IMR-90 (cell line): ENCODE measurements at regions not wholly inside any gene's neighbourhood (a gene's known extent, or its start where the extent isn't known, plus 50 kb on each side); places are given as distances from the start of the nearest gene placed in this dataset.

Source experiments
- ATAC-seq: fragments of 200-7000 bp; cut with Tn5 transposase; 2 replicates; pipeline ENCODE4 v1.9.1; 2020; ENCODE audit warnings: low read depth, mild to moderate bottlenecking, moderate library complexity
- BruUV-seq: library from RNA; stranded (reverse); fragments of 400-500 nt; replicated peaks from 2 replicates; lab custom pipeline; 2021; lab: Mats Ljungman, UMichigan
- CTCF ChIA-PET: fragments of 300-600 bp; formaldehyde crosslinking; extraction: SDS; loops from one replicate; lab custom pipeline; 2021; ENCODE audit warnings: antibody characterized with exemption; lab: Yijun Ruan, JAX
- POLR2A ChIA-PET: fragments of 300-600 bp; sonication (Branson Sonifier 250); formaldehyde crosslinking; loops from one replicate; lab custom pipeline; 2022; ENCODE audit warnings: antibody characterized with exemption; ENCODE audit not compliant: unreplicated experiment; lab: Charles Lee
- DNase-seq: peaks from one replicate; pipeline ENCODE4 v3.0.0; 2013
- H2AFZ ChIP-seq: replicated peaks from 2 replicates; pipeline ENCODE3; 2013; ENCODE audit warnings: low read length, mild to moderate bottlenecking; ENCODE audit not compliant: poor library complexity
- H2AK5ac ChIP-seq: 2 replicates; pipeline ENCODE4 v1.6.1; 2013; ENCODE audit warnings: low read depth, low read length, inconsistent platforms
- H2AK9ac ChIP-seq: replicated peaks from 2 replicates; pipeline ENCODE3; 2013; ENCODE audit warnings: mild to moderate bottlenecking, low read depth, low read length, moderate library complexity; ENCODE audit not compliant: poor library complexity
- H2BK120ac ChIP-seq: 2 replicates; pipeline ENCODE4 v1.6.1; 2013; ENCODE audit warnings: low read depth, low read length, inconsistent platforms
- H2BK15ac ChIP-seq: 3 replicates; pipeline ENCODE4 v1.6.1; 2013; ENCODE audit warnings: low read depth, low read length, inconsistent platforms
- H2BK20ac ChIP-seq: 2 replicates; pipeline ENCODE4 v1.6.1; 2013; ENCODE audit warnings: low read depth, mild to moderate bottlenecking, inconsistent platforms, low read length, moderate library complexity
- H2BK5ac ChIP-seq: 2 replicates; pipeline ENCODE4 v1.6.1; 2013; ENCODE audit warnings: mild to moderate bottlenecking, low read depth, low read length, inconsistent platforms; ENCODE audit not compliant: poor library complexity, severe bottlenecking
- H3K14ac ChIP-seq: replicated peaks from 2 replicates; pipeline ENCODE4 v1.6.1; 2013; ENCODE audit warnings: low read depth, low read length, inconsistent platforms
- H3K18ac ChIP-seq: 2 replicates; pipeline ENCODE4 v1.6.1; 2013; ENCODE audit warnings: low read depth, low read length, control low read depth
- H3K23ac ChIP-seq: 2 replicates; pipeline ENCODE4 v1.6.1; 2013; ENCODE audit warnings: low read depth, low read length, inconsistent platforms
- H3K27ac ChIP-seq: 2 replicates; pipeline ENCODE4 v1.5.1; 2013; ENCODE audit warnings: mild to moderate bottlenecking, control low read depth, low read length; ENCODE audit not compliant: insufficient read depth
- H3K27me3 ChIP-seq: 2 replicates; pipeline ENCODE4 v1.6.1; 2013; ENCODE audit warnings: low read length; ENCODE audit not compliant: control insufficient read depth, insufficient read depth
- H3K36me3 ChIP-seq: 2 replicates; pipeline ENCODE4 v1.6.1; 2013; ENCODE audit warnings: low read length, mixed read lengths; ENCODE audit not compliant: control insufficient read depth, insufficient read depth
- H3K4ac ChIP-seq: 2 replicates; pipeline ENCODE4 v1.6.1; 2013; ENCODE audit warnings: low read depth, low read length, inconsistent platforms
- H3K4me1 ChIP-seq: 2 replicates; pipeline ENCODE4 v1.6.1; 2013; ENCODE audit warnings: low read length, mixed read lengths; ENCODE audit not compliant: control insufficient read depth, insufficient read depth
- H3K4me2 ChIP-seq: 2 replicates; pipeline ENCODE4 v1.6.1; 2013; ENCODE audit warnings: low read depth, mild to moderate bottlenecking, control low read depth, low read length, moderate library complexity
- H3K4me3 ChIP-seq: 2 replicates; pipeline ENCODE4 v1.5.1; 2013; ENCODE audit warnings: low read depth, mild to moderate bottlenecking, control low read depth, low read length, moderate library complexity; ENCODE audit not compliant: insufficient read depth
- H3K56ac ChIP-seq: 2 replicates; pipeline ENCODE4 v1.6.1; 2013; ENCODE audit warnings: low read length, inconsistent platforms; ENCODE audit not compliant: insufficient read depth; ENCODE audit errors: extremely low read depth
- H3K79me1 ChIP-seq, 2 experiments: 2 replicates each; pipeline ENCODE4 v1.6.1; 2013; ENCODE audit warnings: low read length in 2 of 2, inconsistent platforms in 1 of 2, low read depth in 1 of 2
- H3K9ac ChIP-seq: 2 replicates; pipeline ENCODE4 v1.6.1; 2013; ENCODE audit warnings: low read depth, low read length, control low read depth
- H3K9me1 ChIP-seq: 2 replicates; pipeline ENCODE4 v1.6.1; 2013; ENCODE audit warnings: low read length, inconsistent platforms; ENCODE audit not compliant: insufficient read depth
- H3K9me3 ChIP-seq: 2 replicates; pipeline ENCODE4 v1.6.1; 2013; ENCODE audit warnings: low read length; ENCODE audit not compliant: control insufficient read depth, insufficient read depth
- H4K20me1 ChIP-seq: 2 replicates; pipeline ENCODE4 v1.6.1; 2013; ENCODE audit warnings: low read length, inconsistent platforms; ENCODE audit not compliant: insufficient read depth
- H4K5ac ChIP-seq: 2 replicates; pipeline ENCODE4 v1.6.1; 2013; ENCODE audit warnings: mild to moderate bottlenecking, low read depth, low read length, control low read depth
- H4K8ac ChIP-seq, 2 experiments: 2 replicates each; pipeline ENCODE4 v1.6.1; 2013; ENCODE audit warnings: low read depth in 2 of 2, low read length in 2 of 2, control low read depth in 1 of 2, inconsistent platforms in 1 of 2
- H4K91ac ChIP-seq: 2 replicates; pipeline ENCODE4 v1.6.1; 2013; ENCODE audit warnings: low read depth, low read length, inconsistent platforms; ENCODE audit not compliant: insufficient read depth
- BHLHE40 ChIP-seq: fragments of 150-350 bp; IDR thresholded peaks from 2 replicates; pipeline ENCODE4 v1.6.1; 2016; ENCODE audit warnings: mild to moderate bottlenecking, low read depth, low read length
- ELK1 ChIP-seq: fragments of 150-350 bp; IDR thresholded peaks from 2 replicates; pipeline ENCODE4 v1.6.1; 2016; ENCODE audit warnings: low read depth, mild to moderate bottlenecking, low read length, moderate library complexity, borderline replicate concordance
- FOS ChIP-seq: fragments of 150-350 bp; IDR thresholded peaks from 2 replicates; pipeline ENCODE4 v1.6.1; 2016; ENCODE audit warnings: low read depth, low read length
- MAFK ChIP-seq: IDR thresholded peaks from 2 replicates; pipeline ENCODE4 v1.6.1; 2012; ENCODE audit warnings: low read depth, low read length, improper control_type of control experiment
- NFE2L2 ChIP-seq: fragments of 150-350 bp; IDR thresholded peaks from 2 replicates; pipeline ENCODE4 v1.6.1; 2016; ENCODE audit warnings: low read depth, mild to moderate bottlenecking, low read length
- POLR2A ChIP-seq: IDR thresholded peaks from 2 replicates; pipeline ENCODE4 v1.6.1; 2012; ENCODE audit warnings: mild to moderate bottlenecking, low read depth, low read length
- RAD21 ChIP-seq: IDR thresholded peaks from 2 replicates; pipeline ENCODE4 v1.6.1; 2012; ENCODE audit warnings: low read length, improper control_type of control experiment
- RCOR1 ChIP-seq: IDR thresholded peaks from 2 replicates; pipeline ENCODE4 v1.6.1; 2012; ENCODE audit warnings: mild to moderate bottlenecking, low read length, improper control_type of control experiment; ENCODE audit not compliant: insufficient replicate concordance
- RFX5 ChIP-seq: IDR thresholded peaks from 2 replicates; pipeline ENCODE4 v1.8.0; 2012; ENCODE audit warnings: low read depth, mild to moderate bottlenecking, low read length, moderate library complexity
- SMC3 ChIP-seq: fragments of 150-350 bp; IDR thresholded peaks from 2 replicates; pipeline ENCODE4 v1.6.1; 2016; ENCODE audit warnings: low read depth, mild to moderate bottlenecking, antibody characterized with exemption, low read length, moderate library complexity
- WGBS, 2 experiments: methylation state at CpG; one replicate each; pipeline versions ENCODE4 v1.1.5 to v1.1.7; 2013; ENCODE audit warnings: missing lambda C conversion rate in 2 of 2; ENCODE audit not compliant: insufficient read length in 1 of 2; ENCODE audit errors: extremely low coverage in 2 of 2; 5-methylcytosine and 5-hydroxymethylcytosine counted together
- dilution Hi-C: fragments of 300-500 bp; cut with HindIII; formaldehyde crosslinking; loops from one replicate; pipeline ENCODE4 v1.14.3; 2018; ENCODE audit warnings: low sequenced_read_pairs; ENCODE audit not compliant: unreplicated experiment
- in situ Hi-C: fragments of 300-500 bp; cut with MboI; formaldehyde crosslinking; loops from 3 replicates; pipeline ENCODE4 v1.14.3; 2019; ENCODE audit warnings: low sequenced_read_pairs, inconsistent platforms, mixed read lengths
- intact Hi-C: fragments of 100-400 bp; cut with micrococcal nuclease; formaldehyde crosslinking; loops from 2 replicates; pipeline ENCODE4 v1.10.0; 2022
- TF ChIP-seq, protein P1 (sequence below): fragments of 150-350 bp; IDR thresholded peaks from 2 replicates; pipeline ENCODE4 v1.6.1; 2017; ENCODE audit warnings: mild to moderate bottlenecking, antibody characterized with exemption, low read length, low read depth

GRCh38 chr1:30265127-30266070 is 458.0 kb downstream of the MATN1 start:
- Histone ChIP-seq H2BK120ac (no peak overlapping the region), H4K20me1 (no peaks in the 10 kb centered on the region), H3K4me1 (no peaks in the 10 kb centered on the region), H4K8ac (no peak overlapping the region), H3K56ac (no peak overlapping the region), H4K91ac (no peak overlapping the region), H3K36me3 (no peaks in the 10 kb centered on the region), H3K4me2 (no peak overlapping the region), H2AK5ac (no peak overlapping the region), H4K5ac (no peak overlapping the region), H3K4me3 (no peak overlapping the region), H3K27me3 (no peaks in the 10 kb centered on the region), H3K9me1 (no peaks in the 10 kb centered on the region), H3K14ac (no peak overlapping the region), H2BK15ac (no peak overlapping the region), H3K9ac (no peak overlapping the region), H2AK9ac (no peak overlapping the region), H3K18ac (no peak overlapping the region), H2BK20ac (no peak overlapping the region), H3K4ac (no peak overlapping the region), H3K27ac (no peak overlapping the region), H3K23ac (no peak overlapping the region), H2AFZ (no peak overlapping the region), H2BK5ac (no peak overlapping the region), H3K79me1 (no peaks in the 10 kb centered on the region), H3K9me3 (no peaks in the 10 kb centered on the region)
- POLR2A ChIA-PET: no interaction called here
- CTCF ChIA-PET: no interaction called here
- DNase-seq (no peak), ATAC-seq (no peak)
- no peak for TF ChIP-seq RFX5
- no peak for TF ChIP-seq MAFK
- no peak for TF ChIP-seq BHLHE40
- TF ChIP-seq RAD21: no peak
- TF ChIP-seq, protein P1, sequence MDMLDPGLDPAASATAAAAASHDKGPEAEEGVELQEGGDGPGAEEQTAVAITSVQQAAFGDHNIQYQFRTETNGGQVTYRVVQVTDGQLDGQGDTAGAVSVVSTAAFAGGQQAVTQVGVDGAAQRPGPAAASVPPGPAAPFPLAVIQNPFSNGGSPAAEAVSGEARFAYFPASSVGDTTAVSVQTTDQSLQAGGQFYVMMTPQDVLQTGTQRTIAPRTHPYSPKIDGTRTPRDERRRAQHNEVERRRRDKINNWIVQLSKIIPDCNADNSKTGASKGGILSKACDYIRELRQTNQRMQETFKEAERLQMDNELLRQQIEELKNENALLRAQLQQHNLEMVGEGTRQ: no peak
- TF ChIP-seq FOS: no peak
- TF ChIP-seq NFE2L2: no peak
- TF ChIP-seq RCOR1: no peak
- no peak for TF ChIP-seq SMC3
- TF ChIP-seq POLR2A: no peak
- TF ChIP-seq ELK1: no peak
- no TSS peak for BruUV-seq
- 61% methylated on average over 7 of the region's 15 CpGs; no CpG with 5 or more reads in 1 of the 2 experiments for WGBS, 2 experiments
- intact Hi-C loops (no loop called here), dilution Hi-C loops (no loop called here), in situ Hi-C loops (no loop called here)
